ENCODE measurements at regions not wholly inside any gene's neighbourhood (a gene's known extent, or its start where the extent isn't known, plus 50 kb on each side); places are given as distances from the start of the nearest gene placed in this dataset.

DNA sequence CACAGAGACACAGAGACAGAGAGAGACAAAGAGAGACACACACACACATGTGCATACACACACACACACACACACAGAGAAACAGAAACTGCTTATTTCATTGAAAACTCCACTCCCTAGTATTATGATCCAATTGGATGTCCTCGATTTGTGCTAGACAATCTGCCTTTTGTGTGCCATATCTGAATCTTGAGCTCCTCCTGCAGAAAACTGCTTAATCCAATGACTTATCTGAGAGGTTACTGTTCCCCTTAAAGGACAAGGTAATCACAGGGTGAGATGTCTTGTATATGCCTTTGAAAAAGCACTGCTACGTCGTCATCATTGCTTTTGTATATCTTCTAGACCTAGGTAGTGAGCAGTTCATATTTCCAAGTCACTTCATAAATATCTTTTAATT lies 371.5 kb downstream of the LRIG3 start:
- TF ChIP-seq TAF1 (conservative IDR thresholded peaks at IDR 0.05) (no peak), SP1 (IDR thresholded peaks at IDR 0.05) (no peak), JUND (IDR thresholded peaks at IDR 0.05) (no peak), EGR1 (IDR thresholded peaks at IDR 0.05; ENCODE audit: low read depth in 2 of 2) (no peak), RAD21 (IDR thresholded peaks at IDR 0.05) (no peak), NR2F2 (IDR thresholded peaks at IDR 0.05) (no peak), FOXA1 (IDR thresholded peaks at IDR 0.05) (no peak), YY1 (IDR thresholded peaks at IDR 0.05) (no peak)
- TF ChIP-seq, protein P1, sequence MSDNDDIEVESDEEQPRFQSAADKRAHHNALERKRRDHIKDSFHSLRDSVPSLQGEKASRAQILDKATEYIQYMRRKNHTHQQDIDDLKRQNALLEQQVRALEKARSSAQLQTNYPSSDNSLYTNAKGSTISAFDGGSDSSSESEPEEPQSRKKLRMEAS (IDR thresholded peaks at IDR 0.05) = no peak
- TF ChIP-seq, protein P2, sequence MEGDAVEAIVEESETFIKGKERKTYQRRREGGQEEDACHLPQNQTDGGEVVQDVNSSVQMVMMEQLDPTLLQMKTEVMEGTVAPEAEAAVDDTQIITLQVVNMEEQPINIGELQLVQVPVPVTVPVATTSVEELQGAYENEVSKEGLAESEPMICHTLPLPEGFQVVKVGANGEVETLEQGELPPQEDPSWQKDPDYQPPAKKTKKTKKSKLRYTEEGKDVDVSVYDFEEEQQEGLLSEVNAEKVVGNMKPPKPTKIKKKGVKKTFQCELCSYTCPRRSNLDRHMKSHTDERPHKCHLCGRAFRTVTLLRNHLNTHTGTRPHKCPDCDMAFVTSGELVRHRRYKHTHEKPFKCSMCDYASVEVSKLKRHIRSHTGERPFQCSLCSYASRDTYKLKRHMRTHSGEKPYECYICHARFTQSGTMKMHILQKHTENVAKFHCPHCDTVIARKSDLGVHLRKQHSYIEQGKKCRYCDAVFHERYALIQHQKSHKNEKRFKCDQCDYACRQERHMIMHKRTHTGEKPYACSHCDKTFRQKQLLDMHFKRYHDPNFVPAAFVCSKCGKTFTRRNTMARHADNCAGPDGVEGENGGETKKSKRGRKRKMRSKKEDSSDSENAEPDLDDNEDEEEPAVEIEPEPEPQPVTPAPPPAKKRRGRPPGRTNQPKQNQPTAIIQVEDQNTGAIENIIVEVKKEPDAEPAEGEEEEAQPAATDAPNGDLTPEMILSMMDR (IDR thresholded peaks at IDR 0.05; ENCODE audit: low read depth, low read length, missing input control) = no peak
- TF ChIP-seq, protein P3, sequence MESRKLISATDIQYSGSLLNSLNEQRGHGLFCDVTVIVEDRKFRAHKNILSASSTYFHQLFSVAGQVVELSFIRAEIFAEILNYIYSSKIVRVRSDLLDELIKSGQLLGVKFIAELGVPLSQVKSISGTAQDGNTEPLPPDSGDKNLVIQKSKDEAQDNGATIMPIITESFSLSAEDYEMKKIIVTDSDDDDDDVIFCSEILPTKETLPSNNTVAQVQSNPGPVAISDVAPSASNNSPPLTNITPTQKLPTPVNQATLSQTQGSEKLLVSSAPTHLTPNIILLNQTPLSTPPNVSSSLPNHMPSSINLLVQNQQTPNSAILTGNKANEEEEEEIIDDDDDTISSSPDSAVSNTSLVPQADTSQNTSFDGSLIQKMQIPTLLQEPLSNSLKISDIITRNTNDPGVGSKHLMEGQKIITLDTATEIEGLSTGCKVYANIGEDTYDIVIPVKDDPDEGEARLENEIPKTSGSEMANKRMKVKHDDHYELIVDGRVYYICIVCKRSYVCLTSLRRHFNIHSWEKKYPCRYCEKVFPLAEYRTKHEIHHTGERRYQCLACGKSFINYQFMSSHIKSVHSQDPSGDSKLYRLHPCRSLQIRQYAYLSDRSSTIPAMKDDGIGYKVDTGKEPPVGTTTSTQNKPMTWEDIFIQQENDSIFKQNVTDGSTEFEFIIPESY (IDR thresholded peaks at IDR 0.05) = no peak
- TF ChIP-seq, protein P4, sequence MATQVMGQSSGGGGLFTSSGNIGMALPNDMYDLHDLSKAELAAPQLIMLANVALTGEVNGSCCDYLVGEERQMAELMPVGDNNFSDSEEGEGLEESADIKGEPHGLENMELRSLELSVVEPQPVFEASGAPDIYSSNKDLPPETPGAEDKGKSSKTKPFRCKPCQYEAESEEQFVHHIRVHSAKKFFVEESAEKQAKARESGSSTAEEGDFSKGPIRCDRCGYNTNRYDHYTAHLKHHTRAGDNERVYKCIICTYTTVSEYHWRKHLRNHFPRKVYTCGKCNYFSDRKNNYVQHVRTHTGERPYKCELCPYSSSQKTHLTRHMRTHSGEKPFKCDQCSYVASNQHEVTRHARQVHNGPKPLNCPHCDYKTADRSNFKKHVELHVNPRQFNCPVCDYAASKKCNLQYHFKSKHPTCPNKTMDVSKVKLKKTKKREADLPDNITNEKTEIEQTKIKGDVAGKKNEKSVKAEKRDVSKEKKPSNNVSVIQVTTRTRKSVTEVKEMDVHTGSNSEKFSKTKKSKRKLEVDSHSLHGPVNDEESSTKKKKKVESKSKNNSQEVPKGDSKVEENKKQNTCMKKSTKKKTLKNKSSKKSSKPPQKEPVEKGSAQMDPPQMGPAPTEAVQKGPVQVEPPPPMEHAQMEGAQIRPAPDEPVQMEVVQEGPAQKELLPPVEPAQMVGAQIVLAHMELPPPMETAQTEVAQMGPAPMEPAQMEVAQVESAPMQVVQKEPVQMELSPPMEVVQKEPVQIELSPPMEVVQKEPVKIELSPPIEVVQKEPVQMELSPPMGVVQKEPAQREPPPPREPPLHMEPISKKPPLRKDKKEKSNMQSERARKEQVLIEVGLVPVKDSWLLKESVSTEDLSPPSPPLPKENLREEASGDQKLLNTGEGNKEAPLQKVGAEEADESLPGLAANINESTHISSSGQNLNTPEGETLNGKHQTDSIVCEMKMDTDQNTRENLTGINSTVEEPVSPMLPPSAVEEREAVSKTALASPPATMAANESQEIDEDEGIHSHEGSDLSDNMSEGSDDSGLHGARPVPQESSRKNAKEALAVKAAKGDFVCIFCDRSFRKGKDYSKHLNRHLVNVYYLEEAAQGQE (IDR thresholded peaks at IDR 0.05) = no peak

Measured in liver (tissue), 3 donors.